ENCODE measurements at regions not wholly inside any gene's neighbourhood (a gene's known extent, or its start where the extent isn't known, plus 50 kb on each side); places are given as distances from the start of the nearest gene placed in this dataset.

- intact Hi-C loops (cut with DNase I), result no loop called here
- ATAC-seq (ENCODE audit: poor library complexity), result no peak
- no peak for DNase-seq
Measured at GRCh38 chr13:79011179-79011578, 352.2 kb upstream of the OBI1 start.

DNA sequence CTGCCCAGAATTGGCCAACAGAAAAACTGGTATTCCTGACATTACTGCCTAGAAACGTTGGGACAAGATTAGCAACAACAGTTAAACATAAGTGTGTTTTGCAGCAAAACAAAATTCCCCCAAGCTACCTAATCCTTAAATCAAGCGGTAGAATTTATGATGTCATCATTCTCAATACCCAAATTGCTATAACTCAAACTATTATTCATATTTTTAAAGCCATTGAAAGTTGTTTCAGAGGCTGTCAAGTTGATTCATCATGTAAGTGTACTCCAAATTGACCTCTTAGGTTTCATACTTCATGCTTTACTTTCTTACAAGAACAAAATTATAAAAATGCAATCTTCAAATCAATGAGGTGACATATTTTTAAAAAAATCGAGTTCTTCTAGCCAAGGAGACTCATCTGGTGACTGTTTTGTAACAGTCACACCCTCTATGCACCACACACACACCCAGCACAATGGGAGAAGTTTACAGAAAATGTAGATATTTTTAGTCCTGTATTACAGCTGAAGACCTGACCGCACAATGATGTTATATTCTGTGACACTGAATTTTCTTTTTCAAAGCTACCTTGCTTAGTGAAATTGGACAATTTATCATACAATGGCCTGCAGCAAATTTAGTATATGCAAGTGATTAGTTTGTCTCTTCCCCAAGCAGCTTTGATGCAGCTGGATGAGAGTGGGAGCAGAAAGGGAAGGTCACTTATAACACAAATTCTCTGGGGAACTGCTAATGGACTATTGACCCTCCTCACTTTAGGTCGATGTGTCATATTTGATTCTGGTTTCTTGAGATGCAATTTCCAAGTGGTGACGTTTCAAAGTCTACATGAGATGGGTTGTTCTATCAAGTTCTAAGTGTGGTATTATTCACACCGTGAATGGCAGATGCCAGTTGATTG lies 345.3 kb upstream of the OBI1 start:
- ATAC-seq (ENCODE audit: poor library complexity), result no peak
- DNase-seq, result no peak
- intact Hi-C loops (cut with DNase I), result no loop called here

GRCh38 chr13:78999494-78999893 lies 340.5 kb upstream of the OBI1 start:
- DNase-seq (no peak), ATAC-seq (ENCODE audit: poor library complexity) (no peak)
- intact Hi-C loops (cut with DNase I), result no loop called here

DNA sequence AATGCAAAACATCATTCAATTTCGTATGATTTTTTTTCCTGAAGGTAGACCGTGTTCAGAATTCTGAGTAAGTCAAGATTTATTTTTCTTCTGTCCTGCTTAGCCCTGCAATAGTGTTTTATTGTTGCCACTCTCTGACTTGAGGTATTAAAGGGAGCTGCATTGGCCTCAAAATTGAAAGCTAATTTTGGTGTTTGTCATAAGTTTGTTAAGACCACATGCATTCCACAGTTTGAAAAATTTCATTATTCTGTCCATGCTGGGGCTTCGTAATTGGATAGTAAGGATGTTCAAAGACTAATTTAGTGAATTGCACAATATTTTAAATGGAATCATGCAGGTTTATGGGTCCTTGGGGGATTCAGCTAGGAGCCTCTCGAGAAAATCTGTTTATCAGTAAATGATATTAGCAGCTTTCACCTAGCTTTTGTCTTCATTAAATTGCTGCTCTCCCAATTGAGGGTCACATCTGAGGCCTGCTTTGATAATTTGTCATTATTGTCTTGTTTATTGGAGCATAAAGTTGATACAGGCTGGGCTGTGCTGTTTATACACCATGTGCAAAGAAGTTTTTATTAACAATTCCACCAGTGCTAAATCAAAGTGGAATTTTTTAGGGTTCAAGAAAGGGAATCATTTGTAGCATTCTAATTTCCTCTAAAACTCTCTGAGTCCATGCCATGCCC lies 339.8 kb upstream of the OBI1 start:
- DNase-seq (no peak), ATAC-seq (ENCODE audit: poor library complexity) (no peak)
- intact Hi-C loops (cut with DNase I), result no loop called here

DNA sequence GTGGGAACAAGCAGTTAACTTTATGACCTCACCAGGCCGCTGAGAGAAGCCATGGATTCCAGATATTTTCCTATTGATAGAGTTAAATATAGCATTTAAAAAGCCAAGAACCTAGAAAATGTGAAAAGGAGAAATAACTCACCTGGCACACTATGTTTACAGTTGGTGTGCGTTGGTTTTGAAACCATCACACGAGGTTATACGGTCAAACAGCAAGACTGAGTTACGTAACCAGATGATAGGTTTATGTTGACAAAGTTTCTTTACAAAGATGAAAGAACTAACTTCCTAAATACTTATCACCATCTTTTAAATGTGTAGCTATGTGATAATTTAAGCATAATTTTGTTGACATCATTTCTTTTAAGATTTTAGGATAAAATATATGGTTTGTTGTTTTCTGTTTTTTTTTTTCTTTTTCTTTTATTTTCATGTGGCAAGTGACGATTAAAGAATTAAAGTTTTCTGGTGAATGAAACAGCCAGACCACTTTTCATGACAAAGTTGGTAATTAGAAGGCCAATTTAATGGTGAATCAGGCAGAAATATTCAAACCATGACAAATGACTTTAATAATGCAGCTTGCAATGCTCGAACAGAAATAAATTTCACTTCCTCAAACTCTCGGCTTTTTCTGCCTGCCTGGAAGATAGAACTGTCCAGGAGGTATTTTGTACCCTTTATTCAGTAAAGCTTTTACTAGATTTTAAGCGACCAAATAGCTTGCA lies 339.1 kb upstream of the OBI1 start:
- DNase-seq (no peak), ATAC-seq (ENCODE audit: poor library complexity) (no peak)
- intact Hi-C loops (cut with DNase I), result no loop called here

- DNase-seq, result no peak
- ATAC-seq (ENCODE audit: poor library complexity), result no peak
- intact Hi-C loops (cut with DNase I), result no loop called here
Measured at GRCh38 chr13:78993792-78994191, 334.8 kb upstream of the OBI1 start.

- ATAC-seq (ENCODE audit: poor library complexity) (no peak), DNase-seq (no peak)
- intact Hi-C loops (cut with DNase I), result no loop called here
Measured at GRCh38 chr13:78981913-78982312, 323.0 kb upstream of the OBI1 start.

GRCh38 chr13:78979349-78979748 lies 320.4 kb upstream of the OBI1 start:
- intact Hi-C loops (cut with DNase I), result loop anchor here (5.0 kb wide), 1 partner anchor 842 kb away; no protein-coding TSS in a partner anchor
- no peak for DNase-seq
- ATAC-seq (ENCODE audit: poor library complexity), result no peak

DNA sequence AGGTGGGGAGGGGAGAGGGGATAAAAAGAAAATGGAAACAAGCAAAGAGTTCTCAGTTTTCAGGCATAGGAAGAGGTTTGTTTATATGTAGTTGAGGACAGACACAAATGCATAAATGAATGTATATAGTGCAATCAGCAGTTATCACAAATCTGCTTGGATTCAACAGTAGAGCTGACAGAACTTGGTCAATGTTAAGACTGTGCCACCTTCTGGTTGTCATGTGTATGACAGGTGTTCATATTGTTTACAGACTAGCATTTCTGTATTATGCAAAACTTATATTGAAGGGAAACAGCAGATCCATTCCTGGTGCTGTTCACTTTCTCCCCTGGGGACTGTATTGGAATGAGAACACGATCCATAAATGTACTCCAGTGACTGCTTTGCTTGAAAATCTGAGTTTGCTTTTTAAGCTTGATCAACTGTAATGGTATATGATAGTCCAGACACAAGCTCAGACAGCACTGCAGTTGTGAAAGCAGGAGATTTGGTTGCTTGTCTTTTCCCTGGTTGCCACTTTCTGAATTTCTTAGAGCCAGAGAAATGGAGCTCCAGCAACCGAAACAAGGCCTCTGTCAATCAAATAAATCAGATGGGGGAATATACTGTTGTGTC lies 319.5 kb upstream of the OBI1 start:
- no peak for DNase-seq
- intact Hi-C loops (cut with DNase I), result loop anchor here (5.0 kb wide), 1 partner anchor 841 kb away; no protein-coding TSS in a partner anchor
- no peak for ATAC-seq (ENCODE audit: poor library complexity)

DNA sequence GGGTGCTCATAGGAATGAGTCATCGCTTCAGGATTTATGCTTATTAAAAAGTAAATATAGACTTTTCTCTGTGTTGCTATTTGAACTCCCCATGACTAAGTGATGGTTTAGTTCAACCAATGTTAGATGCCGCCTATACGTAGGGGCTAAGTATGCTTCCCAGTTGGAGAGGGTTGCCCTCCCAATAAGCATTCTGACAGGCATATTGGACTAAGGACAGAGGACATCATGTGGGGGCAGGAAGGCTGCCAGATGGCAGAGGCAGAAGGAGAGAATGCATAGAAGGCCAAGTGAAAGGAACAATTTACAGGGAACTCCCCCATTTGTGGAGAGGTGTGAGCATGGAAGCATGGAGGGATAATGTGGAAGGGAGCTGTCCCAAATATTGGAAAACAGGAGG lies 318.4 kb upstream of the OBI1 start:
- intact Hi-C loops (cut with DNase I), result loop anchor here (5.0 kb wide), 1 partner anchor 840 kb away; no protein-coding TSS in a partner anchor
- DNase-seq, result no peak
- ATAC-seq (ENCODE audit: poor library complexity), result no peak

GRCh38 chr13:78976696-78977095 lies 317.7 kb upstream of the OBI1 start:
- intact Hi-C loops (cut with DNase I), result loop anchor here (5.0 kb wide), 1 partner anchor 839 kb away; no protein-coding TSS in a partner anchor
- ATAC-seq (ENCODE audit: poor library complexity), result no peak

GRCh38 chr13:78972561-78972960 lies 313.6 kb upstream of the OBI1 start:
- ATAC-seq (ENCODE audit: poor library complexity) (no peak), DNase-seq (no peak)
- intact Hi-C loops (cut with DNase I), result no loop called here

More at GRCh38 chr13:78976696-78977095, 317.7 kb upstream of the OBI1 start:
- no peak for DNase-seq

DNA sequence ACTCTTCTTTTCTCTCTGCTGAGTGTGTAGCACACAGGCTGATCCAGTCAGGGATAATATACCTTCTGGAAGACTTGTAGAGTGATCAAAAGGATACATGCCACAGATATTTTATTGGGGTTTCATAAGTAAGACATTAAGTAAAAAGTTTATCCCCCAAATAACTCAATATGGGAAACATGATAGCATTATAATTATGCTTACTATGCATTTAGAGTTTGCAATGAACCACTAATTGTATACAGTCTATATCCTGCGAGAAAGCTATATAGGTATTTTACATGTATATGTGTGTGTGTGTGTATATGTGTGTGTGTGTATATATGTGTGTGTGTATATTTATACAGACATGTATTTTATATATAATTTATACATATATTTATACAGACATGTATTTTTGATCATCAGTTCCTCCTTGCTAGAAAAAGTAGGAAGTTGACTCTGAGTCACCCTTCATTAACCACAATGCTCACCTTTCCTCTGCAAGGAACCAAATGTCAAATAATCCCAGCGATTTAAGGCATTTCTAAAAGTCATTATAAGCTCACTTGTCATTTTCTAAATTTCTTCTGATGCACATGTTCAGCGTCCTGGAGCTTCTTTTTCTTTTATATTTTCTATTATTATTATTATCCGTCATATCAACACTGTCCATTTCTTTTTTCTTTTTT lies 312.5 kb upstream of the OBI1 start:
- ATAC-seq (ENCODE audit: poor library complexity), result no peak
- DNase-seq, result no peak
- intact Hi-C loops (cut with DNase I), result no loop called here

GRCh38 chr13:78960881-78961280 lies 301.9 kb upstream of the OBI1 start:
- no peak for ATAC-seq (ENCODE audit: poor library complexity)
- intact Hi-C loops (cut with DNase I), result no loop called here

GRCh38 chr13:78958006-78958405 lies 299.1 kb upstream of the OBI1 start:
- ATAC-seq (ENCODE audit: poor library complexity), result no peak
- DNase-seq, result no peak
- intact Hi-C loops (cut with DNase I), result no loop called here

More at GRCh38 chr13:78960881-78961280, 301.9 kb upstream of the OBI1 start:
- no peak for DNase-seq

- ATAC-seq (ENCODE audit: poor library complexity), result no peak
- DNase-seq, result no peak
- intact Hi-C loops (cut with DNase I), result no loop called here
Measured at GRCh38 chr13:78940455-78941130, 281.6 kb upstream of the OBI1 start.

GRCh38 chr13:78934336-78934735 lies 275.4 kb upstream of the OBI1 start:
- DNase-seq (no peak), ATAC-seq (ENCODE audit: poor library complexity) (no peak)
- intact Hi-C loops (cut with DNase I), result no loop called here

DNA sequence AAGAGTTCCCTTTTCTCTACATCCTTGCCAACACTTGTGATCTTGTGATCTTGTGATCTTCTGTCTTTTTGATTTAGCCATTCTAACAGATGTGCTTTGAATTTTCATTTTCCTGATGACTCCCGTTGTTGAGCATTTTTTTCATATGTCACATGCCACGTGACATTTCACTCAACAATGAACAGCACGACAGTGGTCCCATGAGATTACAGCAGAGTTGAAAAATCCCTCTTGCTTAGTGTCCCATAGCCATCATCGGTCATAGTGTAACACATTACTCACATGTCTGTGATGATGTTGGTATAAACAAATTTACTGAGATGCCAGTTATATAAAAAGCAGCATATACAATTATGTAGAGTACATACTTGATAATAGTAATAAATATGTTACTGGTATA lies 256.1 kb upstream of the OBI1 start:
- DNase-seq, result no peak
- no peak for ATAC-seq (ENCODE audit: poor library complexity)
- intact Hi-C loops (cut with DNase I), result no loop called here
